Sigmoid colon (tissue), 4 donors: ENCODE measurements at regions not wholly inside any gene's neighbourhood (a gene's known extent, or its start where the extent isn't known, plus 50 kb on each side); places are given as distances from the start of the nearest gene placed in this dataset.

ENCODE experiments used
- EP300 ChIP-seq, 4 donors: sonication (generic); formaldehyde crosslinking; IDR thresholded peaks; one replicate each; pipeline ENCODE4 v1.6.1; 2017; ENCODE audit warnings: antibody characterized with exemption in 4 of 4
- POLR2A ChIP-seq, 2 donors: fragments of 450-650 bp; IDR thresholded peaks; one replicate each; pipeline ENCODE4 v1.6.1; 2016; ENCODE audit warnings: antibody characterized with exemption in 2 of 2, mild to moderate bottlenecking in 2 of 2, moderate library complexity in 2 of 2
- POLR2AphosphoS5 ChIP-seq, 4 donors: sonication (generic); formaldehyde crosslinking; IDR thresholded peaks; one replicate each; pipeline ENCODE4 v1.6.1; 2017; ENCODE audit warnings: antibody characterized with exemption in 4 of 4
- TF ChIP-seq, protein P1 (sequence below), 4 experiments: fragments of 450-650 bp in 3 of 4; fragments of 200-600 bp in 1 of 4; IDR thresholded peaks; one replicate each; pipeline ENCODE4 v1.5.1; 2016 to 2019; ENCODE audit warnings: antibody characterized with exemption in 4 of 4, mild to moderate bottlenecking in 3 of 4, moderate library complexity in 2 of 4

DNA sequence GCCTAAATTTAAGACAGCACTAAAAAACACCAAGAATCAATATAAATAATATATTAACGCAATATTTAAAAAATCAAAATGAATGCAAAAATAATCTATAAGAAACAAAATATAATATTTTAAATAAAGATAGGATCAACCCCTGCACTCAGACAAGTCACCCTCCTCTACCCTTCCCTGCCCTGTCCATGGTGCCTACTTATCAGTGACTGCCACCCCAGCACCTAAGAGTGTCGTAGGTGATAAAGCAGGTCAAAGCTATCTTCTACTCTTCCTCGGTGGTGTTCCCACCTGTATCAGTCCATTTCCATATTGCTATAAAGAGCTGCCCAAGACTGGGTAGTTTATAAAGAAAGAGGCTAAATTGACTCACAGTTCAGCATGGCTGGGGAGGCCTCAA is 251.9 kb downstream of the STIM2 start:
- TF ChIP-seq, protein P1, sequence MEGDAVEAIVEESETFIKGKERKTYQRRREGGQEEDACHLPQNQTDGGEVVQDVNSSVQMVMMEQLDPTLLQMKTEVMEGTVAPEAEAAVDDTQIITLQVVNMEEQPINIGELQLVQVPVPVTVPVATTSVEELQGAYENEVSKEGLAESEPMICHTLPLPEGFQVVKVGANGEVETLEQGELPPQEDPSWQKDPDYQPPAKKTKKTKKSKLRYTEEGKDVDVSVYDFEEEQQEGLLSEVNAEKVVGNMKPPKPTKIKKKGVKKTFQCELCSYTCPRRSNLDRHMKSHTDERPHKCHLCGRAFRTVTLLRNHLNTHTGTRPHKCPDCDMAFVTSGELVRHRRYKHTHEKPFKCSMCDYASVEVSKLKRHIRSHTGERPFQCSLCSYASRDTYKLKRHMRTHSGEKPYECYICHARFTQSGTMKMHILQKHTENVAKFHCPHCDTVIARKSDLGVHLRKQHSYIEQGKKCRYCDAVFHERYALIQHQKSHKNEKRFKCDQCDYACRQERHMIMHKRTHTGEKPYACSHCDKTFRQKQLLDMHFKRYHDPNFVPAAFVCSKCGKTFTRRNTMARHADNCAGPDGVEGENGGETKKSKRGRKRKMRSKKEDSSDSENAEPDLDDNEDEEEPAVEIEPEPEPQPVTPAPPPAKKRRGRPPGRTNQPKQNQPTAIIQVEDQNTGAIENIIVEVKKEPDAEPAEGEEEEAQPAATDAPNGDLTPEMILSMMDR (IDR thresholded peaks at IDR 0.05) = no peak
- TF ChIP-seq EP300 (IDR thresholded peaks at IDR 0.05) (no peak), POLR2AphosphoS5 (IDR thresholded peaks at IDR 0.05) (no peak), POLR2A (IDR thresholded peaks at IDR 0.05) (no peak)
